ENCODE measurements at regions not wholly inside any gene's neighbourhood (a gene's known extent, or its start where the extent isn't known, plus 50 kb on each side); places are given as distances from the start of the nearest gene placed in this dataset.

- ChIA-PET CTCF (no interaction called here), POLR2A (no interaction called here)
- WGBS (ENCODE audit: insufficient coverage), result 97% methylated on average over 6 of the region's 8 CpGs
- Histone ChIP-seq H3K4me3 (ENCODE audit: control insufficient read depth in 1 of 2, extremely low read depth in 1 of 2, low read length in 1 of 2) (no peak overlapping the region), H3K27me3 (replicated peaks in 1 of 2; ENCODE audit: control insufficient read depth in 2 of 2, extremely low read depth in 1 of 2, insufficient read depth in 2 of 2, low read length in 1 of 2) (no peaks in the 10 kb centered on the region), H3K9me3 (peaks cover 2% of the 10 kb centered on the region), H3K36me3 (ENCODE audit: control insufficient read depth in 2 of 2, extremely low read depth in 1 of 2, insufficient read depth in 1 of 2, low read length in 1 of 2) (no peaks in the 10 kb centered on the region), H3K4me1 (ENCODE audit: control insufficient read depth in 1 of 2, extremely low read depth in 1 of 2, insufficient read depth in 2 of 2, low read length in 2 of 2) (no peaks in the 10 kb centered on the region), H3K27ac (ENCODE audit: low read length) (no peak overlapping the region)
- no peaks in the 10 kb centered on the region for H3K27me3 Mint-ChIP-seq
- H3K36me3 Mint-ChIP-seq, result no peaks in the 10 kb centered on the region
- H3K4me1 Mint-ChIP-seq, result no peaks in the 10 kb centered on the region
- no peak overlapping the region for H3K4me3 Mint-ChIP-seq
- H3K27ac Mint-ChIP-seq, result no peak overlapping the region
- DNase-seq (no peak), ATAC-seq (replicated peaks in 1 of 4) (no peak)
- H3K9me3 Mint-ChIP-seq, result peaks cover 10 to 19% (median 17%) of the 10 kb centered on the region in 3 donors
Observed at GRCh38 chr9:108687006-108687987, 168.5 kb downstream of the ACTL7B start.

DNA sequence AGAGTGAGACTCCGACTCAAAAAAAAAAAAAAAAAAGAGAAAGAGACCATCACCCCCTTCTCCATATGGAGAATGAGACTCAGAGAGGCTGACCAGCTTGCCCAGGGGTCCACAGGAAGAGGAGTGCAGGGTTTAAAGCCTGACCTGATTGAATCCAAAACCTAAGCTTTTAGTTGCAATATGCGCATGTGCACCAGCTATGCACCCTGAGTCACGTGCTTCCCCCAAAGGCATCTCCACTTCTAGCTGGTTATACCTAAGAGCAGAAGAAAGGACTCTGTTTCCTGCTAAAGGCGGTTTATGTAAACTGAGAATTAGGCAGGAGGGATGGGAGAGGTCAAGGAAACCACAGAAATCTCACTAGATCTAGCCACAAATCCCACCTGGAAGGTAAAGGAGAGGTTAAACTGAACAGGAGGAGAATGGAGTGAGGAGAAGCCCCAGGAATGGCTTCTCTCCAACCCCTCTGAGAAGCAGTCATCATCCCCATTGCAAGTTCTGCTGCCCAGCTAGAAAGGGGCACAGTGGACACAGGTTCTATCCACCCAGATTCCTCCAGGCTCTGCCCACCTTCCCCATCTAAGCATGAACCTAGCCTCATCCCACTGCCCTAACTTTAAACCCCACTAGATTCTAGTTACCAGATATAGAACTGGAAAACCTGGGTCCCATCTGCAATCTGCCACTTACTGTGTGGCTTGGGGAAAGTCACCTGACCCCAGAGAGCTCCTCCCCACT, 171.3 kb downstream of the ACTL7B start:
- H3K4me1 Mint-ChIP-seq, result no peaks in the 10 kb centered on the region
- peaks cover 7 to 17% (median 15%) of the 10 kb centered on the region in 3 donors for H3K9me3 Mint-ChIP-seq
- H3K9me3 ChIP-seq, result peaks cover 2% of the 10 kb centered on the region
- H3K27ac Mint-ChIP-seq, result no peak overlapping the region
- ATAC-seq (replicated peaks in 1 of 4) (no peak), DNase-seq (no peak)
- H3K36me3 Mint-ChIP-seq, result no peaks in the 10 kb centered on the region
- CTCF ChIA-PET, result interaction anchor here in 1 of 2 donors (0.6 kb wide), 1 partner anchor 41 kb away, joined by 4 read pairs; no protein-coding TSS in a partner anchor
- H3K36me3 ChIP-seq (ENCODE audit: control insufficient read depth in 2 of 2, extremely low read depth in 1 of 2, insufficient read depth in 1 of 2, low read length in 1 of 2), result no peaks in the 10 kb centered on the region
- no peak overlapping the region for H3K4me3 ChIP-seq (ENCODE audit: control insufficient read depth in 1 of 2, extremely low read depth in 1 of 2, low read length in 1 of 2)
- WGBS (ENCODE audit: insufficient coverage), result no CpG with 5 or more reads among the region's 4 CpGs
- no peak overlapping the region for H3K4me3 Mint-ChIP-seq
- no peaks in the 10 kb centered on the region for H3K27me3 Mint-ChIP-seq
- POLR2A ChIA-PET, result no interaction called here
- H3K27ac ChIP-seq (ENCODE audit: low read length), result no peak overlapping the region
- no peaks in the 10 kb centered on the region for H3K4me1 ChIP-seq (ENCODE audit: control insufficient read depth in 1 of 2, extremely low read depth in 1 of 2, insufficient read depth in 2 of 2, low read length in 2 of 2)
- no peaks in the 10 kb centered on the region for H3K27me3 ChIP-seq (replicated peaks in 1 of 2; ENCODE audit: control insufficient read depth in 2 of 2, extremely low read depth in 1 of 2, insufficient read depth in 2 of 2, low read length in 1 of 2)

DNA sequence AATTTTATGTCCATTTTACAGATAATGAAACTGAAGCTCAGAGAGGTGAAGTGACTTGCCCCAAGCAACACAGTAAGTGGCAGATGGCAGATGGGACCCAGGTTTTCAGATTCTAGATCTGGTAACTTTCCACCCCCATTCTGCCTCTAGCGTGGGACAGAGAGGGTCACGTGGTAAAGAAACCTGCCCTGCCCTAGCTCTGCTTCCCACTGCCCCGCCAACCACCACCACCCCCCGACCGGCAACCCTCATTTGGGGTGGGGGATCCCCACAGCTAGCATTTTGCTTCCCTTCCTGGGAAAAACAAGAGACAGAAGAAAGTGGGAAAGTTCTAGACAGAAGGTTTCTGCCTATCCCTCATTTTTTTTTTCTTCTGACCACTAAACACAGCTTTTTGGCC, 172.5 kb downstream of the ACTL7B start:
- ChIA-PET POLR2A (no interaction called here), CTCF (no interaction called here)
- no peaks in the 10 kb centered on the region for H3K36me3 Mint-ChIP-seq
- no peak overlapping the region for H3K27ac Mint-ChIP-seq
- Histone ChIP-seq H3K4me1 (ENCODE audit: control insufficient read depth in 1 of 2, extremely low read depth in 1 of 2, insufficient read depth in 2 of 2, low read length in 2 of 2) (no peaks in the 10 kb centered on the region), H3K4me3 (ENCODE audit: control insufficient read depth in 1 of 2, extremely low read depth in 1 of 2, low read length in 1 of 2) (no peak overlapping the region), H3K27ac (ENCODE audit: low read length) (no peak overlapping the region), H3K27me3 (replicated peaks in 1 of 2; ENCODE audit: control insufficient read depth in 2 of 2, extremely low read depth in 1 of 2, insufficient read depth in 2 of 2, low read length in 1 of 2) (no peaks in the 10 kb centered on the region), H3K36me3 (ENCODE audit: control insufficient read depth in 2 of 2, extremely low read depth in 1 of 2, insufficient read depth in 1 of 2, low read length in 1 of 2) (no peaks in the 10 kb centered on the region), H3K9me3 (peaks cover 2% of the 10 kb centered on the region)
- H3K27me3 Mint-ChIP-seq, result no peaks in the 10 kb centered on the region
- H3K4me3 Mint-ChIP-seq, result no peak overlapping the region
- ATAC-seq (replicated peaks in 1 of 4) (no peak), DNase-seq (no peak)
- H3K9me3 Mint-ChIP-seq, result peaks cover 7 to 16% (median 15%) of the 10 kb centered on the region in 3 donors
- WGBS (ENCODE audit: insufficient coverage), result no CpG with 5 or more reads among the region's 5 CpGs
- H3K4me1 Mint-ChIP-seq, result no peaks in the 10 kb centered on the region

GRCh38 chr9:108681851-108682590, 173.8 kb downstream of the ACTL7B start:
- ATAC-seq (replicated peaks in 1 of 4) (no peak), DNase-seq (no peak)
- 100% methylated on average over 1 of the region's 10 CpGs for WGBS (ENCODE audit: insufficient coverage)
- no peaks in the 10 kb centered on the region for H3K27me3 Mint-ChIP-seq
- H3K36me3 Mint-ChIP-seq, result no peaks in the 10 kb centered on the region
- H3K9me3 ChIP-seq, result no peaks in the 10 kb centered on the region
- POLR2A ChIA-PET, result no interaction called here
- H3K4me3 Mint-ChIP-seq, result no peak overlapping the region
- no peaks in the 10 kb centered on the region for H3K36me3 ChIP-seq (ENCODE audit: control insufficient read depth in 2 of 2, extremely low read depth in 1 of 2, insufficient read depth in 1 of 2, low read length in 1 of 2)
- no peak overlapping the region for H3K27ac ChIP-seq (ENCODE audit: low read length)
- H3K27ac Mint-ChIP-seq, result no peak overlapping the region
- peaks cover 4 to 11% (median 10%) of the 10 kb centered on the region in 3 donors for H3K9me3 Mint-ChIP-seq
- H3K4me1 Mint-ChIP-seq, result no peaks in the 10 kb centered on the region
- CTCF ChIA-PET, result no interaction called here
- H3K4me3 ChIP-seq (ENCODE audit: control insufficient read depth in 1 of 2, extremely low read depth in 1 of 2, low read length in 1 of 2), result no peak overlapping the region
- no peaks in the 10 kb centered on the region for H3K4me1 ChIP-seq (ENCODE audit: control insufficient read depth in 1 of 2, extremely low read depth in 1 of 2, insufficient read depth in 2 of 2, low read length in 2 of 2)
- no peaks in the 10 kb centered on the region for H3K27me3 ChIP-seq (replicated peaks in 1 of 2; ENCODE audit: control insufficient read depth in 2 of 2, extremely low read depth in 1 of 2, insufficient read depth in 2 of 2, low read length in 1 of 2)

- DNase-seq, result no peak
- Mint-ChIP-seq H3K9me3 (peaks cover 0 to 7% (median 3%) of the 10 kb centered on the region in 3 donors), H3K4me3 (no peak overlapping the region), H3K27ac (no peak overlapping the region), H3K4me1 (no peaks in the 10 kb centered on the region), H3K27me3 (no peaks in the 10 kb centered on the region), H3K36me3 (no peaks in the 10 kb centered on the region)
- Histone ChIP-seq H3K36me3 (ENCODE audit: control insufficient read depth in 2 of 2, extremely low read depth in 1 of 2, insufficient read depth in 1 of 2, low read length in 1 of 2) (no peaks in the 10 kb centered on the region), H3K4me3 (ENCODE audit: control insufficient read depth in 1 of 2, extremely low read depth in 1 of 2, low read length in 1 of 2) (no peak overlapping the region), H3K4me1 (ENCODE audit: control insufficient read depth in 1 of 2, extremely low read depth in 1 of 2, insufficient read depth in 2 of 2, low read length in 2 of 2) (no peaks in the 10 kb centered on the region), H3K27ac (ENCODE audit: low read length) (no peak overlapping the region), H3K27me3 (replicated peaks in 1 of 2; ENCODE audit: control insufficient read depth in 2 of 2, extremely low read depth in 1 of 2, insufficient read depth in 2 of 2, low read length in 1 of 2) (no peaks in the 10 kb centered on the region), H3K9me3 (no peaks in the 10 kb centered on the region)
- ChIA-PET CTCF (no interaction called here), POLR2A (no interaction called here)
- ATAC-seq (replicated peaks in 1 of 4), result no peak
- 56% methylated on average over 2 of the region's 4 CpGs for WGBS (ENCODE audit: insufficient coverage)
Observed at GRCh38 chr9:108680946-108681345, 174.8 kb downstream of the ACTL7B start.

DNA sequence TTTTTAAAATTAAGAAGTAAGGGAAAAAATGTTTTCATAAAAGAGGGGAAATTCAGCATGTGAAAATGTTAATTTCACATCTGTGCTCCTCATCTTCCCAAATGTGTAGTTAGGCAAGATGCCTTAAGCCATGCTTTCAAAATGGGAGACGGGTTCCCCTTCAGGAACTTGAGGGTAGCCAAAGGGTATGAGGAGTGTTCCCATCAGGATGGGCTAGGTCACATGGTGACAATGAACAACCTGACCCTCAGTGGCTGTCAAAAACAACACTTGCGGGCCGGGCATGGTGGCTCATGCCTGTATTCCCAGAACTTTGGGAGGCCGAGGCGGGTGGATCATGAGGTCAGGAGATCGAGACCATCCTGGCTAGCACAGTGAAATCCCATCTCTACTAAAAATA, 178.0 kb downstream of the ACTL7B start:
- 94% methylated on average over 3 of the region's 6 CpGs for WGBS (ENCODE audit: insufficient coverage)
- Mint-ChIP-seq H3K4me3 (no peak overlapping the region), H3K27me3 (no peaks in the 10 kb centered on the region), H3K9me3 (peaks cover 0 to 5% (median 3%) of the 10 kb centered on the region in 3 donors), H3K36me3 (no peaks in the 10 kb centered on the region), H3K27ac (no peak overlapping the region), H3K4me1 (no peaks in the 10 kb centered on the region)
- Histone ChIP-seq H3K4me3 (ENCODE audit: control insufficient read depth in 1 of 2, extremely low read depth in 1 of 2, low read length in 1 of 2) (no peak overlapping the region), H3K36me3 (ENCODE audit: control insufficient read depth in 2 of 2, extremely low read depth in 1 of 2, insufficient read depth in 1 of 2, low read length in 1 of 2) (no peaks in the 10 kb centered on the region), H3K27ac (ENCODE audit: low read length) (no peak overlapping the region), H3K9me3 (no peaks in the 10 kb centered on the region), H3K4me1 (ENCODE audit: control insufficient read depth in 1 of 2, extremely low read depth in 1 of 2, insufficient read depth in 2 of 2, low read length in 2 of 2) (no peaks in the 10 kb centered on the region), H3K27me3 (replicated peaks in 1 of 2; ENCODE audit: control insufficient read depth in 2 of 2, extremely low read depth in 1 of 2, insufficient read depth in 2 of 2, low read length in 1 of 2) (no peaks in the 10 kb centered on the region)
- ATAC-seq (replicated peaks in 1 of 4), result no peak
- POLR2A ChIA-PET, result no interaction called here
- CTCF ChIA-PET, result no interaction called here
- DNase-seq, result no peak
